HG03175 (cell line): ENCODE measurements at regions not wholly inside any gene's neighbourhood (a gene's known extent, or its start where the extent isn't known, plus 50 kb on each side); places are given as distances from the start of the nearest gene placed in this dataset.
"Not testable (repeated sequence)": the region's sequence is repeated elsewhere in the genome, so short reads cannot be mapped to it uniquely, and the experiment has no call there.

Experiments
- ATAC-seq: cut with Tn5 transposase; IDR thresholded peaks from one replicate; pipeline ENCODE4 v1.9.1; 2021; ENCODE audit warnings: mild to moderate bottlenecking, moderate library complexity; ENCODE audit not compliant: unreplicated experiment

GRCh38 chr6:86122086-86122485 lies 479.4 kb upstream of the SYNCRIP start:
- ATAC-seq, result no peak

GRCh38 chr6:86118271-86118670 lies 475.6 kb upstream of the SYNCRIP start:
- no peak for ATAC-seq

GRCh38 chr6:86107985-86108384 lies 465.3 kb upstream of the SYNCRIP start:
- ATAC-seq, result no peak

- no peak for ATAC-seq
Measured at GRCh38 chr6:86087954-86088353, 445.3 kb upstream of the SYNCRIP start.

GRCh38 chr6:86079938-86080337 lies 437.3 kb upstream of the SYNCRIP start:
- no peak for ATAC-seq

- ATAC-seq, result no peak
Measured at GRCh38 chr6:86070151-86070550, 427.5 kb upstream of the SYNCRIP start.

- ATAC-seq, result not testable (repeated sequence)
Measured at GRCh38 chr6:86065002-86065401, 422.3 kb upstream of the SYNCRIP start.

GRCh38 chr6:86057293-86057980 lies 414.8 kb upstream of the SYNCRIP start:
- not testable (repeated sequence) for ATAC-seq

- ATAC-seq, result no peak
Measured at GRCh38 chr6:86045038-86045437, 402.4 kb upstream of the SYNCRIP start.

- no peak for ATAC-seq
Measured at GRCh38 chr6:86042214-86042613, 399.5 kb upstream of the SYNCRIP start.

- no peak for ATAC-seq
Measured at GRCh38 chr6:86031713-86032112, 389.0 kb upstream of the SYNCRIP start.

GRCh38 chr6:86030875-86031274 lies 388.2 kb upstream of the SYNCRIP start:
- peak; percentile 67 for ATAC-seq

- no peak for ATAC-seq
Measured at GRCh38 chr6:86028776-86029175, 386.1 kb upstream of the SYNCRIP start.

- not testable (repeated sequence) for ATAC-seq
Measured at GRCh38 chr6:86026890-86027289, 384.2 kb upstream of the SYNCRIP start.

GRCh38 chr6:86017236-86017635 lies 374.6 kb upstream of the SYNCRIP start:
- ATAC-seq, result peak; percentile 62

GRCh38 chr6:86016567-86016966 lies 373.9 kb upstream of the SYNCRIP start:
- no peak for ATAC-seq

- ATAC-seq, result no peak
Measured at GRCh38 chr6:86016077-86016476, 373.4 kb upstream of the SYNCRIP start.

GRCh38 chr6:86012991-86013390 lies 370.3 kb upstream of the SYNCRIP start:
- ATAC-seq, result peak; percentile 70

- no peak for ATAC-seq
Measured at GRCh38 chr6:86010915-86011786, 368.5 kb upstream of the SYNCRIP start.

GRCh38 chr6:85997206-85997605 lies 354.5 kb upstream of the SYNCRIP start:
- peak; percentile 85 for ATAC-seq

GRCh38 chr6:85996034-85996375 lies 353.3 kb upstream of the SYNCRIP start:
- no peak for ATAC-seq

- ATAC-seq, result no peak
Measured at GRCh38 chr6:85995339-85996033, 352.8 kb upstream of the SYNCRIP start.
